Stimulated activated CD8-positive, alpha-beta memory T cell treated with anti-CD3 and anti-CD28 coated beads, Interleukin-15, amount 100 ng/mL, for 4 hours (primary cell): ENCODE measurements at regions not wholly inside any gene's neighbourhood (a gene's known extent, or its start where the extent isn't known, plus 50 kb on each side); places are given as distances from the start of the nearest gene placed in this dataset.
A peak's percentile ranks its signal among the peaks of the same experiment; 100 is the strongest.
"Not testable (repeated sequence)": the region's sequence is repeated elsewhere in the genome, so short reads cannot be mapped to it uniquely, and the experiment has no call there.

Experiments used
- DNase-seq, 2 donors: peaks; one replicate each; pipeline ENCODE4 v3.0.0-alpha.2; 2020; ENCODE audit warnings: low read depth in 2 of 2

DNA sequence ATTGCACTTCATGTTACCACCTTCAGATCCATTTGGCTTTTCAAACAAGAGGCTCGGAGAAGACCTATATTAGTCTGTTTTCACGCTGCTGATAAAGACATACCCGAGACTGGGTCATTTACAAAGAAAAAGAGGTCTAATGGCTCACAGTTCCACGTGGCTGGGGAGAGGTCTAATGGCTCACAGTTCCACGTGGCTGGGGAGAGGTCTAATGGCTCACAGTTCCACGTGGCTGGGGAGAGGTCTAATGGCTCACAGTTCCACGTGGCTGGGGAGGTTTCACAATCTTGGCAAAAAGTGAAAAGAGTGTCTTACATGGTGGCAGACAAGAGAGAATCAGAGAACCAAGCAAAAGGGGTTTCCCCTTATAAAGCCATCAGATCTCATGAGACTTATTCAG is 268.0 kb downstream of the C16orf95 start:
- not testable (repeated sequence) for DNase-seq

DNA sequence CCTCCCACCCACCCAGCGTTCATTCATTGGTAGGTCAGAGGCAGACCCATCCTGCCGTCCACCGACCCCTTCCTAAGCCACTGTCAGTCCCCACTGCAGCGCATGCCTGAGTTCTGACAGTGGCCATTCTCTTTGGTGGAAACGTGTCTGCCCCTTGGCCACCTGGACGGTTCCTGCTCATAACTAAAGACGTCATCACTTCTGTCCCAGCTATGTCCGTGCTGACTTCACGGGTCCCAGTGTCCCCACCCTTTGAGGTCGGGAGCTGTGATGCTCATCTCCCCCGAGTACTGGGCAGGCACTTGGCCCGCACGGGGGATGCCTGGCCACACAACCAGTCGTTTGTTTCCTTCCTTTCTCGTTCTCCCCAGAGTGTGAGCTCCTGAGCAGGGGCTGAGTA is 267.1 kb downstream of the C16orf95 start:
- no peak for DNase-seq

DNA sequence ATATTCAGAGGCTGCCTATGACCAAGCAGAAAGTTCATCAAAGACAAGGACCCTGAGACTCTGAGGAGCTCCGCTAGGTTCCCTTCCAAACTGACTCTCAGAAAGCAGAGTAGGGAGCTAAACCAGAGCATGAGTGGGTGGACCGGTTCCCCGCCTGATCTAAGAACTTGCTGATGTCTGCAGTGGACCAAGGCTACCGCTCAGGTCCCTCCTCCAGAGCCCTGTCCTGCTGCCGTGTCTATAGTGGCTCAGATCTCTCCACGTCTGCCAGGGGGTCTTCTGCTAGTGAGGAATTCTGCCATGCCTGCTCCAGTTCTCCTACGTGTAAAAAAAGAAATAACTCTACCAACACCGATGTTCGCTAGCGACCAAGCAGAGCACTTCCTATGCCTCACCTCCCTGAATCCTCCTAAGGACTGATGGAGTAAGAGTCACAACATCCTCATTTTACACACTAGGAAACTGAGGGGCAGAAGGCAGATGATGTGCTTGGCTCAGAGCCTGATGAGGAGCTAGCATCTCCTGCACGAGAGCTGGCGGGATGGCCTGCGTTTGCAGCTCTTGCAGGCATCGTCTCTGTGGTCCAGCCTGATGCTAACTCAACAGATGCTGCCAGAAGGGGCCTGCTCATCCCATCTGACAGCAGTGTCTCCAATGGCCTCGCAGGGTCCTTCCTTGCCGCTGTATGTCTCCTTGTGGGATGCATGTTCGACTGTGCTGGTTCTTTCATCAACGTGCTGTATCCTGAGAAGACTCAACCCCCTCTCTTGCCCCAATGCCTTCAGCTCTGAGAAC is 265.5 kb downstream of the C16orf95 start:
- no peak for DNase-seq

DNA sequence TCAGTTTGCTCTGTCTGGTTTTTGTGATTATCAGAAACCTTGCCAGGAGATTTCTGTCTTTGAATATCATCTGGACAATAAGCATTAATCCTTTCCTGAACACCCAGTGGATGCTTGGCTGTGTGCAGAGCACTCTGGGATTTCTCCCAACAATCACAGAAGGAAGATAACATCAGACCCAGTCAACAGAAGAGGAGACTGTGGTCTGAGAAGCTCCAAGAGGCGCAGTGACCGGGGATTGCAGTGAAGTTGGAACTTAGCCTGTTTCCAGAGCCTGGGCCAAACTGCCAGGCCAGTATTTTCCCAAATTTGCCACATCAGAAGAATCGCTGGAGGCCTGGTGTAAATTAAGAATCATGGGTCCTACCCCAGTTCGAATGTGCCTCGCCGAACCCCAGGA is 264.7 kb downstream of the C16orf95 start:
- no peak for DNase-seq

DNA sequence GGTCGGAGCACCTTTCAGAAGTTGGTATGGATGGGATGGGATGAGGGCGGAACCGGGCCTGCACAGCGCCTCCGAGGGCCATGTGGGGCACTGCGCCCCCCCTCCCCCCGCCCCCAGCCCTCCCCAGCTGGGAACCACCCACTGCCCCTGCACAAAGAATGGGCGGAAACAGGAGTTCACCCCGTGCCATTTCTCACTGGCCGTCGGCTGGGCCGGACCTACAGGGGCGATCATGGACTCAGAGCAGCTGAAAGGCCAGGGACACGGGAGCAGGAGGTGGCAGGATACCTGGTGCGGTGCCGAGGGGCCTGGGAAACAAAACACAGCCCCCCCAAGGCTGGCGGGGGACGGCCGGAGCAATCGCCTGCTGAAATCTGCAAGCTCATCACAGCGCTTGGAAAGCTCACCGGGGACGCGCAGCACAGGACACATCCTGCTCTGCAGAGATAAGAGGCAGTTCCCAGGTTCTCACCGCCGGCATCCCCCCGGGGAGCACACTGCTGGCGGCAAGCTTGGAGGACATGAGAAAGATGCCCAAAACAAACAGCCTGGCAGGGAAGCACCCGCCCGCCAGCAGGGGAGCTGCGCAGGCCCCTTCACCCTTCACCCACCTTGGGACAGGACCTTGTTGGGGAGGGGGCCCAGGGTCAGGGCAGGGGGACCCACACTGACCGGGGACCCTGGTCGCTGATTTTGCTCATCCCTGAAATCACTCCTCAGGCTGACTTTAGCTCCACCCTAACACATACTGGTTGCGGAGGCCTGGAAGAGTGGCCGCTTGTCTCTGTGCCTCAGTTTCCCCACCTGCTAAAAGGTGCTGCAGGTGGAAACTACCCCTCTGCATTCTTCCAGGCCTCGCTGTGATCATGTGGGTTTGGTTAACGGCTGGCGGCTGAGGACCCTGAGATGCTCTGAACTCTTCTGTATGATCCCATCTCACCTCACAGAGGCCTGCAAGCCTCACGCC is 263.9 kb downstream of the C16orf95 start:
- no peak for DNase-seq

DNA sequence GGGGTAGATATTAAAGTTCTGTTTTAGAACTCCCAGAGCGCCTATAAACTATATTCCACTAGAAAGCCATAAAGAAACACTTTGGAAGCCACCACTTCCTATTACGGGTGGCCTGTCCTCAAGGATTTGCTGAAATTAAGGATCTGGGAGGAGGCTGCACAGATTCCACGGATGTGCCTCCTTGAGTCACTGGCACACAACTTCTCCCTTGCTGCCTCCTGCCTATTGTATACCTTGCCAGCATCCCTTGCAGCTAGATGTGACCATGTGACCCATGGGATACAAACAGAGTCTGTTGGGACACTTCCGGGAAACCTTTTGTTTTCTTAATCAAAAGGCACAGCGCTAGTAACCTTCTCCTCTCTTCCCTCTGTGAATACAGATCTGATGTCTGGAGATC is 263.0 kb downstream of the C16orf95 start:
- no peak for DNase-seq

DNA sequence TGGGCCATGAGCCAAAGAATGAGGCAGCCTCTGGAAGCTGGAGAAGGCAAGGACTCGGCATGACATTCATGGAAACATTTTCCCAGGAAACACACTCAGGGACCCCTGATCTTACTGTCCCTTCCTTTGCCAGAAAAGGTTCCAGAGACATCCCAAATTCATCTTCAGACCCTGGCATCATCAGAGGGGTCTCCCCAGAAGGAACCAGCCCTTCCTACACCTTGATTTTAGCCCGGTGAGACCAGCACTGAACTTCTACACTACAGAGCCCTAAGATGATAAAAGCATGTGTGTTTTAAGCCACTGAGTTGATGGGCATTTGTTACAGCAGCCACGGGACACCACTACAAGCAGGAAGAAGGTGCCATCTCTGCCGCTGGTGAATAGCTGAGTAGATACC is 262.3 kb downstream of the C16orf95 start:
- DNase-seq, result no peak

DNA sequence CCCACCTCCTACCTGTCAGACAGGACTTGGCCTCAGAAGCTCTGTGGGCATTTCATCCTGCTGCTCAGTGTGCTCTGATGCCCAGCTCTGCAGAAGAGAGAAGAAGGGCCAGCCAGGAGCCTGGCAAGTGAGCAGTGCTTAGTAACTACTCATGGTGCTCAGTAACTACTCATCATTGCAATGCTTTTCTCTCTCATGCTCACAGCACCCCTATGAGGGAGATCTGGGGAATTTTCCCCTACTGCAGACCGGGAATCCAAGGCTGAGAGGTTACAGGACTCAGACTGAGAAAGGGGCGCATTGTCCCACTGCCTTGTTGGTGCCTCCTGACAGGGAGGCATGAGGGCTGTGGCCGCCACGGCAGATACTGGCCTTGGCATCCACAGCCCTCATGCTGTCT is 261.1 kb downstream of the C16orf95 start:
- DNase-seq, result no peak

DNA sequence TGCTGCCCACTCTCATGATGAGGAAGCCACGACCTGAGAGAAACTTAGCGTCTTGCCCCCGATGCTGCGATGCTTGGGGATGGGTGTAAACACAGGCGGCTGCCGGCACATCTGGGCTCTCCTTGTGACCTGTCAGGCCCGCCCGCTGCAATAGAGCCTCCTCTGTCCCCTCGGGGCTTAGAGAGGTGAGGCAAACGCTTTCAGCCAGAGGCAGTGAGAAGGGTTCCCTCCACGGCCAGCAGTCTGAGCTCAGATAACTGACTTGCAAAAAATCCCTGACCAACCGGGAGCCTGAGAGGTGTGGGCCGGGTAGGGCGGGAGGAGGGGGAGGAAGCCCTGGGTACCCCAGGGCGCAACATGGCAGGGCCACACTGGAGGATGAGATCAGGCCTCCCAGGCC is 260.6 kb downstream of the C16orf95 start:
- no peak for DNase-seq

DNA sequence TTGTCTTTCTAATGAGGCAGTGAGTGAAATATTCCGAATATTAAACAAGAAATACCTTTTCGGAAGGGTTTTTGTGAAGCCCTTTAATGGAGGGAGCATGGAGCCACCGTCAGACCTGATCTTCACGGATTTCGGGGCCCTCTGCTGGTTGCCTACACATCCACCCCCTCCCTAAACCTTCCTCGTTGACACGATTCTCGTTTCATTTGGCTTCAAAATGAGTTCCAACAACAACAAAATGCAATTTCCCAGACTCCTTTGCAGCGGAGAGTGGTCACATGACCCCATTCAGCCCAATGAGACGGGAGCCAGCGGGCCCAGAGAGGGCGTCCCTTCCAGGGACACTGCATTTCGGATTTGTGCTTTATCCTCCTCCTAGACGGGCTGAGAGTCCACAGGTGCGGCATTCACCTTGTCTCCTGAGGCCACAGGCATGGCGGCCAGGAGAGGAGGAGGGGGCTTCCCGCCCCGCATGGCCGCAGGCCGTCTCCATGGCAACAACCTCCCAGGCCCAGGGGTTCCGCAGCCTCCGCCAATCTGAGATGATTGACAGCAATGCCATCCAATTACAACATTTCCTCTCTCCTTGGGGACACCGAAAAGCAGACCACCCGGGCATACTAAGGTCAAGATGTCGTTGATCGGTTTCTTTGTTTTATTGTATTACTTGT is 259.8 kb downstream of the C16orf95 start:
- no peak for DNase-seq

DNA sequence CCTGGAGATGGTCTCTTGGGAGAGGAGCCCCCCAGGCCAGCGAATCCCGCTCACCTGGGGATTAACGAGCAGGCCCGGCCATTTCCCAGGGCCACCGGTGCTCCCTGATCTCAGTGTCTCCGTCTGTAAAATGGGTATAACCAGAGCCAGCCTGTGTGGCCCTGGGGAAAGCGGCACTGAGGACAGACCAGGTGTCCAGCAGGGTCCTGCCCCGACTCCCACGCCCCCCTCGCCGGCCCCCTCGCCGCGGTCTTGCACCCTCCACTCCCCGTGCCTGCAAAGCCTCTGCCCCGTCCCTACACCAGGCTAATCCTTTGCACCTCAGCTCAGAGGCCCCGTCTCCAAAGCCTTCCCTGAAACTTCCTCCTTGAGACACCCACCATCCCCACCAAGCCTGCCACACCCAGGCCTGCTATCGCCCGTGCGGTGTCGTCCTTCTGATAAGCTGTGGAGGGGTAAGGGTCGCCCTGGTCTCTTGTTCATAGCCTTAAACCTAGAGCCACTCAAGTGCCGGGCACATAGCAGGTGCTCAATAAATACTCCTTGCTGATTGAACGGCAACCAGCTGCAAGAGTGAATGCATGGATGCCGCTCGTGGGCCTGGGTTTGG is 259.1 kb downstream of the C16orf95 start:
- DNase-seq, result no peak

DNA sequence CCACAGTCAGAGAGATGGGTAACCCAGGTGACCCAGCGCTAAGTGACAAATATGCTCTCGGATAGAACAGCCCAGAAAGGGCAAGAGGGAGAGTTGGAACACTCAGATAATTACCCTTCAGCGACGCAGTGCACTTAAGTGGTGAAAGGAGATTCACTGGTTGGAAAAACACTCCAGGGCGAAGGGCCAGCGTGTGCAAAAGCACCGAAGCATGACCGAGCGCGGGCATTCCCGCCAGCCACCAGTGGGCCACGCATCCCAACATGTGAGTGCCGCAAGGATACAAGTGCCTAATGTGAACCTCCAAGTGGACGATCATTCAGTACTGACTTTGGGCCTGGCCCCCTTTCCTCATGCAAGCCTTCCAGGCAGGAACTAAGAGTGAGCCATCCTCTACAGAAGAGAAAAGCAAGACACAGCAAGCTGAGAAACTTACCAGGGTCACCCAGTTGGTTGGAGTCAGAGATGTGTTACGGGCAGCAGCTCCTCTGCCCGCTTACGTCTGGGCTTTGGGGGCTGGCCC is 258.4 kb downstream of the C16orf95 start:
- DNase-seq, result no peak

DNA sequence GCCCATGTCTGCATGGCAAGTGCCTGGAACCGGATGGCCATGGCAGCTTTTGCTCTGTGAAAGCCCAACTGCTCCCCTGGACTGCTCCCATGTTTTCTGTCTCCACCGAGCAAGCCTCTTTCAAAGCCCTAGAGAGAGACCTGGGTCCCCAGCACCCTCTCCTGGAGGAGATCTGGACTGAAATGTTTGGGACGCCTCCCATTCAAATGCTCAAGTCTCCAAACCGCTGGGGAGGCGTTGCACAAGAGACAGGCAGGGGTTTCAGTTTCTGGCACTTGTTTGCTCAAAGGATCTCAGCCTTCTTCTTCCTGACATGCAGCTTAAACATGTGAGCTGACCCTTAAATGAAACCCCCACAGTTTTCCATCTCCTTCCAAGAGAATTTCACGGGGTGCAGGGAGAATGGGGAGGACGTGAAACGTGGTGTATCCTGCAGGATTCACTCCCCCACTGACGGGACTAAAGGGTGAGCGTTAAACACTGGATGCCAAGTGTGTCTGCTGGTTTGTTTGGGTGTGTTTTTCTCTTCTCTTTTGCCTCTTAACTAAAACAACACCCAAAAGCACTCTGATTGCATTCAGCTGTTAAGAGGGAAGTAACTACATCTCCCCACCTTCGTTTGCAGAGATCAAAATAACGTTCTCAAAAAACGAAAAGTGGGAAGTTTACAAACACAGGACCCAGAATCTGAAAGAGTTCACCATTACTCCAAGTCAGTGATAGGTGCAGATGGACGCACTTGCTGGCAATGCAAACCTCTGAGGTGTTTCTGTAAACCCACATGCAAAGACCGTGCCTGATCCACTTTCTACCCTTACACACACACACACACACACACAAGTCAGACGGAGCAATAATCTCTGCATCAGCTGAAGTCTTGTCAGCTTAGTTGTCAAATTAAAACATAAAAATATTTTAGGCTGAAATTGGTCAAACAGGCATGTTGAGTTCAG is 256.9 kb downstream of the C16orf95 start:
- DNase-seq, result no peak

DNA sequence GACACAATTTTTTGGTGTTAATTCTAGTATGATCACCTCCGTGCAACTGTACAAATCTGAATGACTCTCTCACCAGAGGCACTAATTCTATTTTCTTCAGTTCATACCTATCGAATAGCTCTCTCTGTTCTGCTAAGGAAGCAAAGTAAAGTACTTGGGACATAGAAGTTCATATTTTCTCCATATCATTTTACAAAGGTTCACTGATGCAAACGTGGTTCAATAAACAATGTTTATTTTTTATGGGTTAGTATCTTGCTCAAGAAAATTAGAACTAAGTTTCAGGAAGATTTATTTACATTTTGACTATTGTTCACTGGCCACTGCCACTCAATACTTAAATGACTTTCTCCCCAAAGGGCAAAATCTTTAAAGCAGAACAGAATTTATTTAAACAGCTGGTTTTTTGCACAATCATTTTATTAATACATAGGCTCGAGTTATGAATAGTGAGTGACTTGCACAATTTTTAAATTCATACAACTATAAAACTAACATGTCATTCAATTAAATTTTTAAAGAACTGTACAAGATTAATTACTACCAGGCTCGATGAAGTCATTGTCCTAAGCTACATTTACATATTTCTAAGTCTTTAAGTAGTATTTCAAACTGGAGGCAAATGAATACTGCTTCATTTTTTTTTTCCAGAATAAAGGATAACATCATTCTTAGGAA is 255.8 kb downstream of the C16orf95 start:
- no peak for DNase-seq

DNA sequence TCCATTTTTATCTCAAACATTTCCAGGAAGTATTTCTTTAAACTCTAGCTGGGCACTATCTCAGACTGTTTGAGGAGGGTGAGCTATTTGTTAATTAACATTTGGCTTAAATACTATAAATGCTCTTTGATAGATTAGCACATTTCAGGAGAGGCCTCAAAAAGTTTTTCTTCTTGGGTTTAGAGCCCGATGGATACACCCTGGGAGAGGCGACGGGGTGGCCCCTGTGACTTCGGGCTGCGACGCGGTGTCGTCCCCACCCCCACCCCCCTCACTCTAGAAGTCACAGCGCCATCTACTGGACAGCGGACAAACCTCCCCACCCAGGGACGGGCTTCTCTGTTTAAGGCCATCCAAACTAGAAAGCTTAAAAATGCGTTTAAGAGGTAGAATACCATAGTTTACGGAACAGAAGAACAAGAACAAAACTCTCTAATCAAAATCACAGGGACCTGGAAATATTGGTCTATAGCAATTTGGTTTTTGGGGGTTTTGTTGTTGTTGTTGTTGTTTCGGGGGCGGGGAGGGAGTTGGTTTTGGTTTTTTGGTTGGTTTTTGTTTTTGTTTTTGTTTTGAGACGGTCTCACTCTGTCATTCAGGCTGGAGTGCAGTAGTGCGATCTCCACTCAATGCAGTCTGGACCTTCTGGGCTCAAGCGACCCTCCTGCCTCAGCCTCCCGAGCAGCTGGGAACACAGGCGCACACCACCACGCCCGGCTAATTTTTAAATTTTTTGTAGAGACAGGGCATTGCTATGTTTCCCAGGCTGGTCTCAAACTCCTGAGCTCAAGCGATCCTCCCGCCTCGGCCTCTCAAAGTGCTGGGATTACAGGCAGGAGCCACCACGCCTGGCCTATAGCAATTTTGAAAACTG is 254.4 kb downstream of the C16orf95 start:
- DNase-seq, result peak in 1 of 2 donors; percentile 14

DNA sequence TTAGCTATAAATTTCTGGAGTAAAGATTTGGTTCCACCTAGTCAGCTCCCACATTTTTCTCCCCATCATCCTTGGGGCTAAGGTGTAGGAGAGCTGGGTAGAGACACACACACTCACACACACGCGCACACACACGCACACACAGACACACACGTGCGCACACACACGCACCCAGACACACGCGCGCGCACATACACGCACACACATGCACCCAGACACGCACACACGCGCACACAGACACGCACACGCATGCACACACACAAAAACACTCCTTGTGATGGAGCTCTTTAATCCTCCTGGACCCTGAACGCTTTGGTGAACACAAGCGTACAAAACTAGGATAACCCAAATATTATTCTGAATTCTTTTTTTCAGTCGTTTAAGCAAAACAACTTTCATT is 253.6 kb downstream of the C16orf95 start:
- no peak for DNase-seq

DNA sequence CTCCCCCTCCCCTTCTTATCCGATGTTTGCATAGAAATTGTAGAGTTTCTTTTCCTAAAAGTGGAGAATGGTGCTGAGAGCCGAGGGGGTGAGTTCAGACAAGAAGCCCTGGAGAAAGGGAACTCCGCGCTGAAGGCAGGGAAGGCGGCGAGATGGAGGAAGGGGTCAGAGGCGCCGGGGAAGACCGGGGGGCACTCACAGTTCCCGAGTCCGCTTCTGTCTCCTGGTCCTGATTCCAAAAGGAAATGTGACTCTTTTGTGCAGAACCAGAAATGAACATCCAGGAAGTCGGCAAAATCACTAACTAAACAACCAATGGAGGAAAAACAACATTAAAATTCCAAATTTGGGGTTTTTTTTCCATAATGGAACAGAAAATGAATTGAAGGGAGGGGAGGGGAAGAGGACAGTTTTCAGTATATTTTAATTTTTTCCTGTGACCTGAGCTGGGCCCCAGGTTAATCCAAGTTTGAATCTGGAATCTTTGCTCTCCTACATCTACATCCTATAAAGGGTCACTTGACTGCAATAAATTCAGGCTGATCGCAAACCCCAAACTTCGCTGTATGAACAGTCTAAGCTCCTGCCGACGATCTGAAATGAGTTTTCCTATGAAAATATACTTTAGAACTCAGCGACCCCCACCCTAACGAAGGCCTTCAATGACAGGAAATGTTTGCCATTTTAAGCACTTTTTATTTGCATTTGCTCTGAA is 252.3 kb downstream of the C16orf95 start:
- no peak for DNase-seq

DNA sequence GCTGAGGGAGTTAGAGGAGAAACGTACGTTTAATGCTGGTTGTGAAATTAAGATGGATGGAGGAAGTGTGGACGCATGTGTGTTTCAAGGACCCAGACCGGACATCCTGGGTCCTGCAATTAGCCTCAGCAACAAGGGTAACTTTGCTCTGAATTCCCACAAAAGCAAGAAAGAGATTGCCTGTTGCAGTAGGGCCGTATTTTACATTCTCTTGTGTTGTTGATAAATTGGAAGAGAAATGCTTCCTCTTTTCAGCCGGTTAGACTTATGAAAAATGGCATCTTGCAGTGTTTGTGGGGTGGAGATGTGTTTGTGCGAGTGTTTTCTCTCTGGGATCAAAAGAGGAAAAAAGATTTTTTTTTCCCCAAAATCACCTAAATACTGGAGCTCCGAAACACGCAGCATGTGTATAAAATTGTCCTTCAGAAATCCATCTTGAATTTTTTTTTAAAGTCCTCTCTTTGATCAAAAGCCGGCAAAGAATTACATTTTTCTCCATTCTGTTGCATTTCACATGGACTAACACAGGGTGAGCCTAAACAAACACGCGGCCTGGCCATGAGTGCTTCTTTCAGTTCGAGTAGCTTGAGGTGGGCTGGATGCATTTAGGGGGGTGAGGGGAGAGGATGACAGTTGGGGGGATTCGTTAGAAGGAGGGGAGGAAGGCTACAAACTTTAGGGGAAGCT is 251.6 kb downstream of the C16orf95 start:
- DNase-seq, result no peak
